ENCODE measurements at regions not wholly inside any gene's neighbourhood (a gene's known extent, or its start where the extent isn't known, plus 50 kb on each side); places are given as distances from the start of the nearest gene placed in this dataset.

DNA sequence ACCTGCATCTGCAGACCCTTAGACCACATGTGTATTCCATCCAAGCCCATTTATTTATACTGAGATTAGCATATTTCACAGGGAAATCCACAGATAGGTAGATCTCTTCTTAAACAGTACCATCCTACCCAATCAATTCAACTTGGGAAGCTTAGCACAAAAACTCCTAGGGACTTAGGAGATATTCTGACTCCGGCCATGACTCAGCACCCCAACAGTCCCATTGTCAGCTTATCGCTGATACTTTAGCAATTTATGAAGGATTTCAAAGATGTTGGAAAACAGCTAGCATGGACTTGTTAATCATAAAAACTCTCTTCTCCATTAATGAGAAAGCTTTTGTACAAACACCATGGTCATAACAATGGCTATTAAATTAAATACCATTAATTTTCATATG is 236.2 kb upstream of the PREP start:
- DNase-seq, result no peak

DNA sequence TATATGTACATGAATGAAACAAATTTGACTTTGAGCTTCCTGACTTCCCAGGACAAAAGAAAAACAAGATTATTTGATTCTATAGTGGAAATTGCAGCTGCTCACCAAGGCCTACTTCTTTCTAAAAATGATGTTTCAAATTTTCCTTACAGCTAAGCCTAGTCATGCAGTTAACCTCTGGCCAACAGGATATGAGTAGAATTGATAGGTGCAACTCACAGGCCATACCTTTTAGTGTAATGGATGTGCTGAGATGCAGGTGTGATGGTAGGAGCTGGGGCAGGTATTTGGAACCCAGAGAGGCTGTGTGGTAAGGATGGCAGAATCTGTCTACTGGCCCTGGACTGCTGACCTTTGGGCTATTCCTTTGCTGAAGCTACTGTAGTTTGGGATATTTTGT is 230.9 kb upstream of the PREP start:
- no peak for DNase-seq

DNA sequence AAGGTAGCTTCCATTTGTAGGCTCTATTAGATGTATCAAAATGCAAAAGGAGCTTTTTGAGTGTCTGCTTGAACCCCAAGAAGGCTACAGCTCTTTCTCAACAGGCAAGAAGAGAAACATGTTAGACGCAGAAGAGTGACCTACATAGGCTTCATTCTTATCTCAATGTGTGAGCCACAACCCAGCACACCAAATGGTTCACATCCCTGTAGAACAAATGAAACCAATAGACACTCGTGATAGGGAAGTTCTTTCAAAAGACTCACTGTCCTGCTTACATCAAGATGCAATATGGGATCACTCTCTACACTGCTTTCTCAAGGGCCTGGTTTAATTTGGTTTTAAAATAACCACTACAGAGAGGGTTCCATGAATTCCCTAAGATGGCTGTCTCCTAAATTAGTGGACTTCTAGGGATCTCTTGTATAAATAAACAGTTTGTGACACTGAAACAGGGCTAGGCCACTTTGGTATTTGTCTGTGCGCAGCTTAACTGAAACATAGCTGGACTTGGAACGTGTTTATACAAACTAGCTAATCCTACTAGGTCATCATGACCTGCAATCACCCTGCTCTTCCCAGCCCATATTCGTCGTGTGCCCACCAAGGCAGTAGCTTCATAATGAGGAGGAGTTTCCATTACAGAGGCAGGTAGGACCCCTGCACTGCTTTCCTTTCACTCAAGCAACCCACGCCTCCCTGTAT is 225.4 kb upstream of the PREP start:
- DNase-seq, result no peak

DNA sequence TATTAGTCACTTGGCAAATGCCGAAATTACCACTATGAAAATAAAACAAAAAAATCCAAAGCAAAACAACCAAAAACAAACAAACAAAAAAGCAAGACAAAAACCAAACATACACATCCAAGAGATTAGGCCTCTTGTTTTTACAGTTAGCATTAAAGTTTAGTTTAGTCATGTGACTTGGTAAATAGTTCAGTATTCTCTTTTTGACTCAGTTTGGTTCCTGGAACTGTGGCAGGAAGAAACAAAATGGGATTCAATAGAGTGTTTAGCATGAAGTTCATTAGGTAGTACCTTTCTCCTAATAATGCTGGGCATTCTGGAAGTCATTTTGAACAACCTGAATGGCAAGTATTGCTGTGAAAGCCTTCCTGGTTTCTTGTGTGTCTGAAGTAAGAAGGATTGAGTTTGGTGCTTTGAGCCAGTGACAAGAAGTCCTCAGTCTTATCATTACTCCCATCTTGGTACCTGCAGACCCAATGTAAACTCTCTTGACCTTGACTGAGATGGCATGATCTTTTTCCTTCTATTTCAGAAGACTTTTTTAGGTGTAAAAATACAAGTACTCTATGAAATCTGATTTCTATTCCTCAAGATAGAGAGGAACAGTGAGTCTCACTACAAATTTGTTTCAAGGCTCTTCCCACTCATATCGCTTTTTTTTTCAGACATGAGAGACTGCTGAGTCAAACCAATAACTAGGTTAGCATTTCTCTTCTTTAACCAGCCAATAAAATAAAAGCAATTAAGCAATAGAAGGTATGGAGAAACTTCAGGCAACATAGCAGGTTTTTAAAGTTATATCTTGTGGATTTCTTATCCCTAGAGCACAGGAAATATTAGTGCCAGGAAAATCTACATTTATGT is 223.6 kb upstream of the PREP start:
- DNase-seq, result no peak

DNA sequence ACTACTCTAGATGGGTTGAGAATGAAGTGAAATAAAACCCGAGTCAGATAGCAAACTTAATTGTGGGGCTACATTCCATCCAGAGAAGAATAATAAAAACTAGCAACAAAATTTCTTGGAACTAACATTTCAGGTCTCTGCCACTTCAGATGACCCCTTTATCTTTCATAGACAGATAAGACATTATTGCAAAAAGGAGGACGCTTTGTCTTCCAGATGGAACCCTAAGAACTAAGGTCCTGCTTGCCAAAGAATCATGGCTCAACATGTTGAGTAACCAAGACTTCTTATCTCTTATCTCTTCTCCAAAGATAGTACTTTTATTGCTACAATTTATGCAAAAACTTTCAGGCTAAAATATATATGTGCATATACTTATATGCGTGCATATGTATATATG is 221.1 kb upstream of the PREP start:
- no peak for DNase-seq

DNA sequence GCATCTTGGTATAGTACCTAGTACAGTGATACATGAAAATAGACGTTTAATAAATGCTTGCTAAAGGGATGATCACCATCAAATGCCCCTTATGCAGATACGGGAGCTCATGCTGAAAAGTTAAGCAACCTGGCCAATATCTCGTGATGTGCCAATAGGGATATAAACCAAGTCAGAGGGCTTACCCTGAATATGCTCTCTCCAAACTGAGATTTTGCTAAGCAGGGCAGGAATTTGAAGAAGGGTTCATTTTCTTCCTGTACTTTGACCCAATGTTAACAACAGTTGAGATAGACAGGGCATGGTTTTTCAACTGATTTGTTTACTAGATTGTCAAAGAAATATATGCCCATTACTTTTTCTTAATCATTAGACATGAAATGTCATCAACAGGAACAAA is 219.3 kb upstream of the PREP start:
- DNase-seq, result no peak

DNA sequence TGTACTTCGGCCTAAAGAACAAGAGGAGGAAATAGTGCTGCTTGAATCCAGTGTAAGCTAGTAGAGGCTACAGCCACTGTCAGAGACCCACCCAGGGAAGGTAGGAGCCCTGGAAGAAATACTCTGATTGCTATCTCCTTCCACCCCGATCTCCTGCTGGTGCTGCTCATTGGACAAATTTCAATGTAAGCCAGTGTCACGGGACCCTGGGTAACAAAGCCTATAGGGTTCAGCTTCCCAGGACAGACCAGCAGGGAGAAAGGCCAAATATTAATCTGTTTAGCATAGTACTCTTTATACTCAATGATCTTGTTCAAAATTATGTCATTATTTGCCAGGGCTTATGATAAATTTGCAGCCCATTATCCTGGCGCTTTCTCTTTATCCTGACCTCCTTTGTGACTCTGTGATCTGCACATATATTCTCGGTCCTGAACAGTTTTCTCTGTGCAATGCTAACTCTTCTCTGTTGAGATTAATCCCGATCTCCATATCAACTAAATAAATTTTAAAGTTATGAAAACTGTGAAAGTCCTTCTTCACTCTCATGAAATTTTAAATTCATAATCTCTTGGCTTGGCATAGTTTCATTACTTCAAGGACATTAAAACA is 218.8 kb upstream of the PREP start:
- no peak for DNase-seq

DNA sequence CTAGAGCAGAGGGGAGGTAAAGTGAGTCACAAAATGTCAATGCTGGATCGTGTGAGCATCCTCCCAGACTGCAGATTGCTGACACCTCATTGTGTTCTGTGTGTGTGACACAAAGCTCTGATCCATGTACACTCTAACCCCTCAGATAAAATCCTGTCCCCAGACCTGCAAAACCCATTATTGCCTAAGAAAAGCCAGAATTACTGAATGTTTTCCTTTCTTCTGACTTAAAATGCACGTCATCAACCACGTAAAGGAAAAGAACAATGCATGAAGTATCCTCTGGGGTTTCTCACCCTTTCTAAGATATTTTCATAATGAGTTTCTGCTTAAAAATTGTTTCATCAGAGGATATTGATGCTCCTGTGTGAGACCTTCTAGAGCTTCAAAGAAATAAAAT is 218.0 kb upstream of the PREP start:
- DNase-seq, result no peak

DNA sequence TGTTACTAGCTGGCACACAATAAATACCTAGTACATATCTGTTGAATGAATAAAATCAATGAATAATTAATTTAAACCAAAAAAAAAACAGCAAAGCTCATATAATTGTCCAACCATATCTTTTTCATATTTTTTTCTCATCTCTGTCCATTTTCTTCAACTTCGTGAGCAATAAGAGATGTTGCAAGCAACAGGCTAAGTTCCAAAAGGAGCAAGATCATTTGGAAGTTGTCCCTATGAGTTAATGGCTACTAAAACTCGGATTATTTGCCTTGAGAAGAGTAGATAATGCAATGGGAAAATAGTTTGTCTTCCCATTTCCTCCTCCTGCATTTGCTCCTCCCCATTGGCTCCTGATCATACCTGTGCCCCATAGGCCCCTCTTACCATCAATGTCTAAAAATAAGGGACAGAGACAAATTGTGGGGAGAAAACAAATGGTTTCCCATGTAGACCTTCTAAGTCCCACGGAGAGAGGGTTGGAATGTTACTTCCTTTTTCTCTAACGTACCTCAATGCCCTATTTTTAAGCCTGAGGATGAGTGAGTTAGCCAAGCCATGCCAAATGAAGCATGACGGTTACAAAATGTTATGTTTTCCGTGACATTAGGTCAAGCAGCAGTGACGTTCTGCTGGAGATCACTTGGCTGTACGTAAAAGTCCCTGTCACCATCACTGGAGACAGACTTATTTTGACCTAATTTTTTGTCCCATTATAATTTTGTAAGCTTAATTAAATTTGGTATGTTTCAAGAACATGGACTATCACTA is 217.3 kb upstream of the PREP start:
- no peak for DNase-seq

DNA sequence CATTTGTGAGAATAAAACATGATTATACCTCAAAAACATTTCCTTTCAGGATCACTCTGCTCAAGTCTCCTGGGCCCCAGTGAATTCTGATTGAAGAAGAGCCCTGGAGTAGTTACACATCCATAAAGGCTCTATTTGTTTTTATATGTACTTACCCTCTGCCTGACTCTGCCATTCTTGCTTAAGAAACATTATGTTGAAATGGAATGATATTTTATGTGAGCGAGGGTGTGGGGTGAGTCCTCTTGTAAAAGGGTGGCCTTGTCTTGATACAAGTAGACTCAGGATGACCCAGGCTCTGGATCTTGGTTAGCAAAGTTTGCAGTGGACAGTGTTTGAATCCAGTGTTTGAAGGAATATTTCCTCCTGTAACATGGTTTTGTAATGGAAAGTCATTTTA is 215.4 kb upstream of the PREP start:
- no peak for DNase-seq

DNA sequence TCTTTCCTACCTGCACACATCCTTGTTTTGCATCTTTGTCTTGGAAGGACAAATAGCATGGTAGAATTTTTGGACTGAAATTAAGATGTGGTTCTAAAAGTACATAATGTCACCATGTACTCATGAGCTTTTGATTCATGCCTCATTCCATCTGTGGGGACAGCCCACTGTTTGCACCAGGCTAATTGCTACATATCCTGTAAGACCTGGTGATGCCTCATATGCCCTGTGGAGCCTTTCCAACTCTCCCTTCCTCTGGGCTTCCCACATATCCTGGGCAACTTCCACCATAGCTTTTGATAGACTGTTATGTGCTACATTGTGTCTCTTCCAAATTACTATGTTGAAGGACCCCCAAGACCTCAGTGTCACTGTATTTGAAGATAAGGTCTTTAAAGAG is 213.6 kb upstream of the PREP start:
- no peak for DNase-seq

DNA sequence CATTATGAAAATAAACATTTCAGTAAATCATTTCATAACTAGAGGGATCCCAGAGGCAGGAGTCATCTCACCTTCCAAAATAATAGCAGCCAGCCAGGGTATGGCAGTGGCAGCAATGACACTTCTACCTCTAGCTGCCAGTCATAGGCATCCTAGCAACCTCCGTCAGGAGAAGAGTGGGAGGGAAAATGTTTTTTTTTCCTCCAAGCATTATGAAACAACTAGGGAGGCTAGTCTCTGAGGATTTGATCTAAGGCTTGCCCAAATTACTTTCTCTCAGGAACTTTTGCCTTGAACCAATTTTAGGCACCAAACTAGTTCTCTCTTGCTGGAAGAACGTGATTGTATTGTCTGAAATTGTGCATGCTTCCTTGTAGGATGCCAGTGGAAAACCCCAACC is 208.7 kb upstream of the PREP start:
- DNase-seq, result no peak

DNA sequence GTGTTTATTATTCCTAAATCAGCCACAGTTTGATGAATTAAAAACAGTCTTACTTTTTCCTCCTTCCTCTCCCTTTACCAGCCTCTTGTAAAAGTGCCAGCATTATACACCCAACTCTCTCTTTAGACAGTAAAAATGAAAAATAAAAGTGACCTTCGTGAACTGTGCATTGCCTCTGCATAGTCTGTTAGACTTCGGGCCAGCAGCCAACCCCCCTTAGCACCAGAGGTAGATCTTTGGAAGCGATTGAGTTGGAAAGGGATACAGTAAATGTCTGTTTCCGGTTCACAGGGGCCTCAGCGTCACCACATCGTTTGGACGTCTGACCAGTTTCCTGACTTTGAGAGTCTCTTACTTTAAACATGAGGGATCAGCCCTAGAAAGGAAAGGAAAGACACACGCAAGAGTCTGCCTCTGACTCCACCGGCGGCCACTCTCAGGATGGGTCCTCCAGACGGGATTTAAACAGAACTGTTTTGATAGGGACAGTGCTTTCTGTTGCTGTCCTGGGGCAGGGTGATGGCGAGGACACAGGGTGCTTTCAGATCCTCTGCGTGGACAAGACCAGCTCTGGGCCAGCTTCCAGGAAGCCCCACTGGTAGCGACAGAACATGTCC is 206.6 kb upstream of the PREP start:
- no peak for DNase-seq

DNA sequence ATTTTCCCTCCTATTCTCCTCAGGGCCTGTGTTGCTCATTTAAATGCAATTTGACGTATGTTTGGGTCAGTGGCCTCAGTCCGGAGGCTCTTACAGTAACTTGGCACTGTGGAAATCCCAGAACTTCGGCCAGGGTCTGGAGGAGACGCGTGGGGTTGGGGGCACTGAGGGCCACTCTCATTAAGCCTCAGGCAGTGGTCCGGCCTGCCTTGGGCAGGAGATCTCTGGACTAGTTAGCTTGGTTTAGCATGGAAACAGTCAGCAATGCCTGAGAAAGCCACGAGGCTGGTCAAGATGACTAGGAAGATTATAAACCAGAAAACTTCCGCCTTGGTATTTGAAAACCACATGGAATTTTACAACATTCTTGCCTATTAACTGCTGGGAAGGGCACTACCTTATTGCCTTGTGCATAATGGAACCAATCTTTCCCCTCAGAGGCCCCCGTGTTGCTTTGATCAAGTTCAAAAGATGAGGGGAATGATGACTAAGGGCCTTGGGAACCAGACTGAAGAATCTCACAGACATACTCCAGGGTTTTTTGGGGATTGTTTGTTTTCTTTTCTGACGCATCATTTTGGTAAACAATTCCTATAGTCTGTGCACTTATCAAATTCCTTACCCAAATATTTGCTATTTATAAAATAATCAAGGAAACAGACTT is 206.0 kb upstream of the PREP start:
- DNase-seq, result no peak

DNA sequence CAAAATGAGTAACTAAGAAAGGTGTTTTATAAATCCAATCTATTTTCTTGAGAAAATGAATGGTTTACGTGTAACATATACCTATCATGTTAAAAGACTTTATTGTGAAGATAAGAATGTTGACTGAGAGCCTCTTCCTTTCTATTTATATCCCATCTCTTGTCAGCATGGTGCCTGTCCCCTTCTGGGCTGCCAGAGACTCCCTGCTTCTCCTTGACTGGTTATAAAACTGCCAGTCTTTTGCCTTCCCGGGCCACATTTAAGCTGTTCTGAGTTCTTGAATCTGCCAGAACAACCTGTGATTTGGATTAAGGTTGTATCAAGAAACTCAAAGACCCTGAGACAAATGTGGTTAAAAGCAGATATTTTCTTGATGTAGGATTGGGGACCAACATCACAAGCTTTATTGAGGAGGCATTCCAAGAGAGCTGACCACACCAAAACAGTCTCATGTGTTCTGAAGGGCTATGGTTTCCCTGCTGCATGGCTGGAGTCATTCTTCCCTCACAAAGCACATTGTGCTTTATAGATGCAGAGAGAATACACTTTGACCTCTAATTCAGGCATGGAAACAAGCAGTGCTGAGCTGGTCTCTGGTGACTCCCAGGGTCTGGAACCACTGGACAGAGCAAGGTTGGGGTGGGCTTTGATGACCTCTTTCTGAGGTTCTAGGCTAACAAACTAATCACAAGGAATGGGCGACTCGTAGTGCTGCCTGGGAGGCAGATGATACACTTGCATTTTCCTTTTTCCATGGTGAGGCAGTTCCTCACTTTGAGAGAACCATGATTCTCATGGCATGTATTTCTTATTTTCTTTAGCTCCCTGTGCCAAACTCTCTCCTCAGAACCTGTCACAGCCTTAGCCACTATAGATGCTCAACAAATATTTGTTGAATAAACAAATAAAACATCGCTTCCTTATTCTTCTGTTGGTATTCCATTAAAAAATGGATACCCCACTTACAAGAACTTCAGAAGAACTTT is 205.0 kb upstream of the PREP start:
- no peak for DNase-seq

DNA sequence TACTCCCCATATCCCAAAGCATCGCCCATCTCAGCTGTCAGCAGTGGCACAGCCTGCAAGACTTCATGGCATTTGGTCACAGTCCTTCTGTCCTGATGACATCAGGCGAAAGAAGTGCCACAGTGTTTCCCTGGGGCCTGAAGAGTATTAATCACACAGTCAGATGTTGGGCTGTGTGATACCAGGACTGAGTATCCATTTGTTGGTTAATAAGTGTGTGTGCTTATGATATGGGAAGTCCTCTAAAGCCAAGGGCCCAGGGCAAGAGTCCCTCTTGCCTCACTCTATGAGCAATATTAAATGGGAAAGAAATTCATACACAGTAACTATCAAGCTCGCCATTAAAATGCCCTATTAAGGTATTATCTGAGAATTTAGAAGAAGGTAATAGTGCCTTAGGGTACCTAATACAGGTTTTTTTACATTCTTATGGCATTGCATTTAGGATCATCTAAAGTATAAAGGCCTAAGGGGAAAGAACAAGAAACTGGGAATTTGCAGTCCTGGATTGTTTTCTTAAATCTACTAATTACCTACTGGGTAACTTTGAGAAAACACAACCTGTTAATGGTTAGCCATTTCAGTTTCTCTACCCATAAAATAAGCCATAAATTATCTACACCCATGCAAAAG is 204.1 kb upstream of the PREP start:
- DNase-seq, result no peak

DNA sequence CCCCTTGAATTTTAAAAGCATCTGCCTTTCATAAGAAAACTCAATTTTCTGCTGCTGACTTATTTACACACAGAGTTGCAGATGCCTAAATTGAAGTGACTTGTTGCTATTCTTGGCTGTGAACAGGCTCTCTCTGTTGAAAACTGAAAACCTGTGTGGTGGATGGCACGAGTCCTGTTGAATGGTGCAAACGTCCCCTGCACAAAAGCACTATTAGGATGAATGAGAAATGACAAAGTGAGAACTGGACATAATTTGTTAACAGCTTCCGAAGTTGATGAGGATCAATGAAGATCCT is 201.7 kb upstream of the PREP start:
- no peak for DNase-seq

DNA sequence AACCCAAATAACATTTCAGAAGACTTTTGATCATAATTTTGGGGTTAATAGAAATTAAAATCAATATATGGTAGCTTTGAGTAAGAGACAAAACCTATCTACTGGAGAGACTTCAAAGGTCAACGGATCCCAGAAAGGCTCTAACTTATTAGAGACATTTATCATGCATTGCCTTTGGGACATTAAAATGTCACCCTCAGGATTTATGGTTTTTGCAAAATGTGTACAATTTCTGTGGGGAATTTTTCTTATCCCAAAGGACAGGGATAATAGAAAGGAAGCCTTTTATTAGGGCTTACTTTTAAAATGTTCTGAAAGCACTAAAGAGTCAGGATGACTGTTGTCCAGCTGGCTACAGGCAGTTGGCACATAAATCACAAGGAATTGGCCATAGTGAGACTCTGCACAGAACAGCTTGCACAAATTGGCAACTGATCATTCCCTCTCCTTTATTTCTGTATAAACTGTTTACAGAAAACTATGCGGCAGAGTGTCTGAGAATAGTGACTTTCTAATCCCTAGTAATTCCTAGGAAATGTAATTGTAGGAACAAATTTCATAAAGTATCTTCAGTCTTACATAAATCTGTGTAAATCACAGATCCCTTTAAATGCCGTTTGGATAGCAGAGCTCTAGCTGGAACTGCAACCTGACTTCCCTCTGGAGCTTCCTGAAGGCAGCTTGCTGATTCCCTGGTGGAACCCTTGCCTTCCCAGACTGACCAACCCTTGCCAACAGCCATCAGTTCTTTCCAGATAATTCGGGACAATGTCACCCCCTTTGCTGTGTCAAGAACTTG is 201.1 kb upstream of the PREP start:
- no peak for DNase-seq

DNA sequence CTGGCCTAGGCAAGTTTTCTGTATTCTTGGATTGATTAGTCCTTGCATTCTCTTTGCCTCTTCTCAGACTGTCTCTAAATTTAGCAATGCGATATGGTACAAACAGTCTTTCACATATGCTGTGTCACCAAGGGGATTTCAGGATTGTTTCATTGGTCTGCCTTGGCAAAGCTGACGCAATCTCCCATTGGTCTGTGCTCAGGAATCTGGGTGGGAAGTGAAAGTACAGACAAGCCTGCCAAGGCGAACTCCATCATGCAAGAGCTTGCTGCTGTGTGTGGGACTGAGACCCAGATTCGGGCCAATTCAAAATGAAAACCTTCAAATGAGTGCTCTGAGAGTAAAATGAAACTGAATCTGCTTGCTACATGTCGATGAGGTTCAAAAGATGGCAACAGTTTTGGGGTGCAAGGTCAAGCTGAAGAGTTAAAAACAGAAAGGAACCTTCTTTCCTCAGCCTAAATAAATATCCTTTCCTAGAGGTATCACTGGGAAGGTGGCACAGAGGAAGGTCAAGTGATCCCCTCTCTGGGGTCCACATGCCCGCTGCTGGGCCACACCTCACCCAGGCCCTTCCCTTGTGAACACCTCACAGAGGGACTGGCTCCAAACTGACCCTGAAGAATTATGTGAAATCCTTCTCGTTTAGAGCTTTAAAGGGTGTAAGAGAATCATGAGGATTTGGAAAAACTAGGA is 198.8 kb upstream of the PREP start:
- DNase-seq, result no peak

Measured in activated T-cell treated with anti-CD3 and anti-CD28 coated beads, Interleukin-2, amount 50 U/mL, for 1 hour (primary cell).